HEK293T (cell line): ENCODE measurements at regions not wholly inside any gene's neighbourhood (a gene's known extent, or its start where the extent isn't known, plus 50 kb on each side); places are given as distances from the start of the nearest gene placed in this dataset.

Experiments used
- CTCF ChIA-PET: fragments of 350-600 bp; formaldehyde crosslinking; extraction: SDS; loops from one replicate; lab custom pipeline; 2021; ENCODE audit warnings: antibody characterized with exemption, inconsistent platforms; lab: Yijun Ruan, JAX
- POLR2A ChIA-PET: fragments of 350-600 bp; formaldehyde crosslinking; extraction: SDS; loops from one replicate; lab custom pipeline; 2020; ENCODE audit warnings: antibody characterized with exemption, inconsistent platforms; lab: Yijun Ruan, JAX
- DNase-seq: peaks from one replicate; pipeline ENCODE4 v3.0.0; 2012; ENCODE audit warnings: mixed read lengths; ENCODE audit errors: extremely low spot score
- ARNT ChIP-seq: fragments of 450-650 bp; IDR thresholded peaks from 2 replicates; pipeline ENCODE4 v1.6.1; 2017; ENCODE audit warnings: mild to moderate bottlenecking
- BHLHE40 ChIP-seq: fragments of 450-650 bp; IDR thresholded peaks from 2 replicates; pipeline ENCODE4 v1.6.1; 2016; ENCODE audit warnings: mild to moderate bottlenecking, moderate library complexity, borderline replicate concordance
- CTBP1 ChIP-seq: fragments of 450-650 bp; IDR thresholded peaks from 2 replicates; pipeline ENCODE4 v1.6.1; 2016; ENCODE audit warnings: borderline replicate concordance
- ELF4 ChIP-seq: fragments of 450-650 bp; IDR thresholded peaks from 2 replicates; pipeline ENCODE4 v1.6.1; 2017; ENCODE audit warnings: antibody characterized with exemption
- FOXA1 ChIP-seq: fragments of 450-650 bp; IDR thresholded peaks from 2 replicates; pipeline ENCODE4 v1.6.1; 2016; ENCODE audit warnings: mild to moderate bottlenecking
- FOXK2 ChIP-seq: fragments of 450-650 bp; IDR thresholded peaks from 2 replicates; pipeline ENCODE4 v1.6.1; 2016; ENCODE audit warnings: mild to moderate bottlenecking
- FOXM1 ChIP-seq: fragments of 450-650 bp; IDR thresholded peaks from 2 replicates; pipeline ENCODE4 v1.6.1; 2017; ENCODE audit warnings: mild to moderate bottlenecking, borderline replicate concordance
- HDGF ChIP-seq: fragments of 450-650 bp; IDR thresholded peaks from 2 replicates; pipeline ENCODE4 v1.6.1; 2017; ENCODE audit warnings: antibody characterized with exemption, borderline replicate concordance
- L3MBTL2 ChIP-seq: fragments of 450-650 bp; conservative IDR thresholded peaks from 2 replicates; pipeline ENCODE4 v1.6.1; 2016; ENCODE audit warnings: mild to moderate bottlenecking
- LEF1 ChIP-seq: fragments of 450-650 bp; IDR thresholded peaks from 2 replicates; pipeline ENCODE4 v1.6.1; 2017; ENCODE audit warnings: mild to moderate bottlenecking, borderline replicate concordance
- NFRKB ChIP-seq: fragments of 450-650 bp; IDR thresholded peaks from 2 replicates; pipeline ENCODE4 v1.6.1; 2016; ENCODE audit warnings: mild to moderate bottlenecking, moderate library complexity
- PKNOX1 ChIP-seq: fragments of 450-650 bp; IDR thresholded peaks from 2 replicates; pipeline ENCODE4 v1.6.1; 2016
- SP1 ChIP-seq: fragments of 450-650 bp; IDR thresholded peaks from 2 replicates; pipeline ENCODE4 v1.6.1; 2017
- SUZ12 ChIP-seq: fragments of 450-650 bp; IDR thresholded peaks from 2 replicates; pipeline ENCODE4 v1.6.1; 2016; ENCODE audit warnings: mild to moderate bottlenecking
- TARDBP ChIP-seq: fragments of 450-650 bp; IDR thresholded peaks from 2 replicates; pipeline ENCODE4 v1.6.1; 2016
- ZNF384 ChIP-seq: fragments of 450-650 bp; IDR thresholded peaks from 2 replicates; pipeline ENCODE4 v1.6.1; 2016

DNA sequence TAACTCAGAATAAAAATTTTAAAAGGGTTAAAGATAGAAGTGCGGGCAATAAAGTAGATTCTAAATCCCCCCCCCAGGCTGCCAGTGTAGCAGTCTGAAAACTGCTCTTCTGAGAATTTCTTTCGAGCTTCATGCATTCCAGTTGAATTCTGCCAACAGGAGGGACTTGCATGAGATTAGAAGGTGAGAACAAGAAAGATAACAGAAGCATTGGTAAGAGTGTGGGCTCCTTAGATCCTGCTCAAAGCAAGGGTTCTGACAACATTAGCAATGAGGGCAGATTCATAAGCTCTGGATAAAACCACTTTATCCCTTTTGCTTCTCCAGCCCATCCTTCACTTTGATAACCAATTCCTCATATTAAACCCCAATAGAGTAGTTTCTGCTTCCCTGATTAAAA is 235.9 kb upstream of the CDH6 start:
- no peak for DNase-seq
- ChIA-PET POLR2A (no interaction called here), CTCF (no interaction called here)
- TF ChIP-seq HDGF (no peak), LEF1 (no peak), NFRKB (no peak), CTBP1 (no peak), SUZ12 (no peak), FOXA1 (no peak), L3MBTL2 (no peak), SP1 (no peak), TARDBP (no peak), ELF4 (no peak), PKNOX1 (no peak), FOXK2 (no peak), BHLHE40 (no peak), ARNT (no peak), ZNF384 (no peak), FOXM1 (no peak)

- ChIA-PET CTCF (no interaction called here), POLR2A (no interaction called here)
- no peak for DNase-seq
- TF ChIP-seq SP1 (no peak), FOXM1 (no peak), CTBP1 (no peak), LEF1 (no peak), TARDBP (no peak), FOXA1 (no peak), PKNOX1 (no peak), ELF4 (no peak), BHLHE40 (no peak), SUZ12 (no peak), ARNT (no peak), NFRKB (no peak), ZNF384 (no peak), HDGF (no peak), L3MBTL2 (no peak)
Observed at GRCh38 chr5:30956251-30956650, 237.2 kb upstream of the CDH6 start.

DNA sequence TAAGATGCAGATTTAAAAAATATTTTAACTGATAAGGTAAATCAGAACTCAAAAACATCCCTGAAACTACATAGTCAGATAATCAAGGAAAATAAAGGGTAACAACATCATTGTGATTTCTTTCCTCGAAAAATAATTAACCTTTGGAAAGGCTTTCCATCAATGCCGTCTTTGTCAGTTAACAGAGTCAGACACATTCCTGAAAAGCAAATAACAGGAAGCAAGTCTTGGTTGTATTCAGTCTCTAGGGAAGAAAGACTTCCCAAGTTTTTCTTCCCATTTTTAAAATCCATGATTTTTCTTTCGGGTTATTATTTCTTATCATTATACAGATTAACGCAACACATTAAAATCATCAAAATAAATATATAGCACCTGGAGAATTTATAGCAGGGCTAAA is 256.4 kb upstream of the CDH6 start:
- no peak for DNase-seq
- POLR2A ChIA-PET = no interaction called here
- CTCF ChIA-PET = no interaction called here
- TF ChIP-seq CTBP1 = no peak
- no peak for TF ChIP-seq PKNOX1
- TF ChIP-seq FOXM1 = no peak
- TF ChIP-seq HDGF = no peak

- TF ChIP-seq L3MBTL2 (no peak), TARDBP (no peak), LEF1 (no peak), ELF4 (no peak), SP1 (no peak), CTBP1 (no peak), FOXA1 (no peak), ARNT (no peak), HDGF (no peak), NFRKB (no peak), SUZ12 (no peak)
- no peak for DNase-seq
- ChIA-PET POLR2A (no interaction called here), CTCF (no interaction called here)
Observed at GRCh38 chr5:30933599-30933998, 259.9 kb upstream of the CDH6 start.

DNA sequence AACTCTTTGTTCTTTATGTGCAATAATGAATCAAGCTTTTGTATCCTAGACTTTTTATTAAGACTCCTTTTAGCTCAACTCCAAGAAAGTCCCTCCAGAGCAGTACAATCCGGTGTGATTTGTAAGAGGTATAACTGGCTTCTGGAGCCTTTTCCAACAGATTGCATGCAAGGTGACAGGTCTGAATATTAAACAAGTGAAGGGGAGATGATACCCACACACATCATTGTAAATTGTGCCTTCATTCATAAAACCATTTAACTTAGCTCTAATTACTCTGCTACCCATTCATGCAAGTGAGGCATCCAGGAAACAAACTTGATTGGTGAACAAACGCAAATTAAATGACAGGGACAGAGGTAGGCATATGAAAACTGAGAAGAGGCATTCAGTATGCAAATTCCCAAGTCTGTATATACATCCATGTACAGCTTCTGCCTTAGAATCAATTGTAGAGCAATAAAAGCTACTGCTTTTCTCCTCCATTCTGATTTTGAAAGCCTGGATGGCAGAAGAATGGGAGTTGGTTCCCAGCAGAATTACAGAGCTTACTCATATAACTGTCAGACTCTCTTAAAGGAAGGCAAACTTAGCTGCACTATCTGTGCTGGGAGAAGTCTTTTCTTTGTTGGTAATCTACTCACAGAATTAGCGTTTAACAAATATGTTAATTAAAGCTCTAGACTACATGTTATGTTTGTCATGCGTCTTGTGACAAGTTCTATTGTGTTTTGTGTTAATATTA is 261.0 kb upstream of the CDH6 start:
- ChIA-PET CTCF (no interaction called here), POLR2A (no interaction called here)
- TF ChIP-seq FOXM1 (no peak), ARNT (no peak), BHLHE40 (no peak), TARDBP (no peak), CTBP1 (no peak), ZNF384 (no peak), LEF1 (no peak), ELF4 (no peak), SUZ12 (no peak), L3MBTL2 (no peak), FOXA1 (no peak), SP1 (no peak), PKNOX1 (no peak), FOXK2 (no peak)
- no peak for DNase-seq

DNA sequence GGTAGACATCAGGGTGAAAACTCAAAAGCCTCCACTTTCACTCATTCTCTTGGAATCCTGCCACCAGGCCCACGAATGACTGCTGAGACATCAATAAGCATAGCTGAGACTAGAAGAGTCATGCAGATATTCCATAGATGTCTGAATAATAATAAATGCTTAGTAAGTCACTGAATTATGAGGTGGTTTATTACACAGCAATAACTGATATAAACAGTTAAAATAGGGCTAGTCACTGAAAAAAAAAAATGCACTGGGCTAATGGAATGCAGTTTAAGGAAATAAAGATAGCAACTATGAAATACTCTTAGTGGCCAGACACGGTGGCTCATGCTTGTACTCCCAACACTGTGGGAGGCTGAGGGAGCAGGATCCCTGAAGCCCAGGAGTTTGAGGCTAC is 262.8 kb upstream of the CDH6 start:
- TF ChIP-seq ARNT (no peak), FOXK2 (no peak), SP1 (no peak), SUZ12 (no peak), NFRKB (no peak), PKNOX1 (no peak), FOXM1 (no peak), CTBP1 (no peak), ZNF384 (no peak), LEF1 (no peak), HDGF (no peak), FOXA1 (no peak), L3MBTL2 (no peak), TARDBP (no peak), ELF4 (no peak), BHLHE40 (no peak)
- CTCF ChIA-PET = no interaction called here
- no peak for DNase-seq
- POLR2A ChIA-PET = no interaction called here
